NCI-H526 treated with DMSO at 0.1 percent for 48 hours (cell line): ENCODE measurements at regions not wholly inside any gene's neighbourhood (a gene's known extent, or its start where the extent isn't known, plus 50 kb on each side); places are given as distances from the start of the nearest gene placed in this dataset.

Experiments
- DNase-seq: peaks from one replicate; lab custom pipeline; 2025; lab: John Stamatoyannopoulos, UW

- DNase-seq, result no peak
These were observed 93.2 kb downstream of the PTCSC3 start for GRCh38 chr14:36083317-36083716.

- no peak for DNase-seq
These were observed 98.4 kb downstream of the PTCSC3 start for GRCh38 chr14:36078080-36078479.

GRCh38 chr14:36076197-36076596, 100.3 kb downstream of the PTCSC3 start:
- no peak for DNase-seq

GRCh38 chr14:36075203-36075602, 101.3 kb downstream of the PTCSC3 start:
- no peak for DNase-seq

- no peak for DNase-seq
These were observed 105.8 kb downstream of the PTCSC3 start for GRCh38 chr14:36070720-36071043.

- peak; percentile 27 for DNase-seq
These were observed 106.3 kb downstream of the PTCSC3 start for GRCh38 chr14:36070031-36070719.

GRCh38 chr14:36069535-36069900, 107.0 kb downstream of the PTCSC3 start:
- DNase-seq, result peak; percentile 23

- DNase-seq, result no peak
These were observed 107.6 kb downstream of the PTCSC3 start for GRCh38 chr14:36068777-36069534.

GRCh38 chr14:36067428-36068187, 108.9 kb downstream of the PTCSC3 start:
- DNase-seq, result no peak

- no peak for DNase-seq
These were observed 109.9 kb downstream of the PTCSC3 start for GRCh38 chr14:36066636-36067035.

- DNase-seq, result no peak
These were observed 110.7 kb downstream of the PTCSC3 start for GRCh38 chr14:36065831-36066230.

- DNase-seq, result no peak
These were observed 117.0 kb downstream of the PTCSC3 start for GRCh38 chr14:36059531-36059930.

GRCh38 chr14:36057452-36058116, 118.9 kb downstream of the PTCSC3 start:
- DNase-seq, result no peak

- no peak for DNase-seq
These were observed 119.7 kb downstream of the PTCSC3 start for GRCh38 chr14:36056845-36057244.

- no peak for DNase-seq
These were observed 120.8 kb downstream of the PTCSC3 start for GRCh38 chr14:36055681-36056225.

- DNase-seq, result no peak
These were observed 121.5 kb downstream of the PTCSC3 start for GRCh38 chr14:36055052-36055378.

GRCh38 chr14:36054353-36055051, 122.0 kb downstream of the PTCSC3 start:
- DNase-seq, result no peak

- no peak for DNase-seq
These were observed 123.8 kb downstream of the PTCSC3 start for GRCh38 chr14:36052681-36053080.

GRCh38 chr14:36052063-36052462, 124.5 kb downstream of the PTCSC3 start:
- DNase-seq, result no peak

GRCh38 chr14:36048667-36049066, 127.9 kb downstream of the PTCSC3 start:
- DNase-seq, result no peak

- DNase-seq, result no peak
These were observed 128.6 kb downstream of the PTCSC3 start for GRCh38 chr14:36047912-36048311.

- DNase-seq, result no peak
These were observed 140.8 kb downstream of the PTCSC3 start for GRCh38 chr14:36035675-36036074.
